HG02870 (cell line): ENCODE measurements at regions not wholly inside any gene's neighbourhood (a gene's known extent, or its start where the extent isn't known, plus 50 kb on each side); places are given as distances from the start of the nearest gene placed in this dataset.

Experiments
- ATAC-seq: cut with Tn5 transposase; IDR thresholded peaks from one replicate; pipeline ENCODE4 v1.9.1; 2021; ENCODE audit warnings: mild to moderate bottlenecking, moderate library complexity; ENCODE audit not compliant: unreplicated experiment

GRCh38 chr18:40985436-40985835 is 969.6 kb upstream of the PIK3C3 start:
- ATAC-seq, result no peak

GRCh38 chr18:40984856-40985255 is 970.2 kb upstream of the PIK3C3 start:
- ATAC-seq, result no peak

DNA sequence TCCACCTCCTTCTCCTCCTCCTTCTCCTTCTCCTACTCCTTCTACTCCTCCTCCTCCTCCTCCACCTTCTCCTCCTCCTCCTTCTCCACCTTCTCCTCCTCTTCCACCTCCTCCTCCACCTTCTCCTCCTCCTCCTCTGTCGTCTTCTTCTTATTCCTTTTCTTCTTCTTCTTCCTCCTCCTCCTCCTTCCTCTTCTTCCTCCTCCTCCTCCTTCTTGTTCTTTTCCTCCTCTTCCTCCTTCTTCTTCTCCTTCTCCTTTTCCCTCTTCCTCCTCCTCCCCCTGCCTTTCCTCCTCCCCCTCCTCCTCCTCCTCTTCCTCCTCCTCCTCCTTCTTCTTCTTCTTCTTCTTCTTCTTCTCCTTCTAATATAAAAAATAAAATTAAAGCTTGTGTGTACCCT is 971.2 kb upstream of the PIK3C3 start:
- no peak for ATAC-seq

DNA sequence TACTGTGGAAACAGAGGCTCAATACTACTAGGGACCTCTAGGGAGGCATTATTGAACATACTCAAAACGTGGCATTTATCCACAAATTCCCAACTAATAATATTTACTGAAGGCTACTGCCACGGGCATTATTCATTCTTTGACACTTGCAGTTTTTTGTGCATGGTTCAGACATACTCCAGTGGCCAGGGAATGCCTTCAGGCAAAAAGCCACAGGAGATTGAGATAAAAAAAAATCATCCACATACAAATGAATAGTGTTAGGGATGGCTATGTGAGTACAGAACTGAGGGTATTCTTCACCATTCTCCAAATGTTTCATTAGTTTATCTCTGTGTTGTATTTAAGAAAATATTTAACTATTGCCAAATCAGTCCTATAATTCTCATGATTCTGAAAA is 974.9 kb upstream of the PIK3C3 start:
- ATAC-seq, result no peak

- no peak for ATAC-seq
Measured at GRCh38 chr18:40976050-40976449, 979.0 kb upstream of the PIK3C3 start.

- no peak for ATAC-seq
Measured at GRCh38 chr18:40974448-40974847, 980.6 kb upstream of the PIK3C3 start.

GRCh38 chr18:40962784-40963183 is 992.2 kb upstream of the PIK3C3 start:
- ATAC-seq, result no peak

DNA sequence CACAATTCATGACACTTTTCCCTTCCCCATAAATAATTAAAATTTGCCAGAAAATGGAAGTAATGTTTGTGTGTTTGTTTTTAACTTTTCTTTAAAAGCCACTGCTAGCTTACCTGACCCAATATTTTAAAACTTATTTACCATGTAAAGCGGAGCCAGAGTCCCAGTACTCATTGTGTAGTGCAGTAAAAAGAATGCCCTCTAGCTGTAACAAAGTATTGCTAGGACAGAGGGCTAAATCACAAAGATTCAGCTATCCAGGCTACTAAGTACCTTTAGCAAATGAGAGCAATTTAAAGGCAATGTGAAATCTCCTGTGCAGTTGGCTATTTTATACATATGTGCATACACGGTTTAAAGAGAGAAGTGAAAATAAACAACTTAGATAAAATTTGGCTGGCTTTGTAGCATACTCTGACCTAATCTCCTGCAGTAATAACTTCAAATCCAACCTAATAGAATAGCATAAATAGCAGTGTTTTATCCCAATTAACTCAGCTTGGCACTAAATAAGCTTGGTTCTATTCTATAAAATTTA is 997.4 kb upstream of the PIK3C3 start:
- ATAC-seq, result no peak

DNA sequence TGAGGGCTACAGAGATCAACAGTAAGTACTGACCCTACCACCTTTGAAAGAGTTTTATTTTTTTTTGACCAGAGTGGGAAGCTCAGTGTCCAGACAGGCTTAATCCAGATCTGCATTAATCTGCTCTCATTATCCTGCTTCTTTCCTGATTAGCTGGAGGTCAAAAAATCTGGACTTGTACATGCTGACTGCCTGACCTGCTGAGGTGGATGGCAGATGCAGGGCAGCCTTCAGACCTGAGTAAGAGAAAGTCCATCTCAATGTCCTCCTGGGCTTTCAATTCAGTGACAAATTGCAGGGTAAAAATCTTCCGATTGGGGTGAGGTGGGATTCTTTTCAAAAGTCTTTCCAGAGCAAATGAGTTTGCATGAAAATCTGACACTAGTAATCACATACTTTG is 998.8 kb upstream of the PIK3C3 start:
- no peak for ATAC-seq

GRCh38 chr18:40955351-40955750 is 999.7 kb upstream of the PIK3C3 start:
- no peak for ATAC-seq

DNA sequence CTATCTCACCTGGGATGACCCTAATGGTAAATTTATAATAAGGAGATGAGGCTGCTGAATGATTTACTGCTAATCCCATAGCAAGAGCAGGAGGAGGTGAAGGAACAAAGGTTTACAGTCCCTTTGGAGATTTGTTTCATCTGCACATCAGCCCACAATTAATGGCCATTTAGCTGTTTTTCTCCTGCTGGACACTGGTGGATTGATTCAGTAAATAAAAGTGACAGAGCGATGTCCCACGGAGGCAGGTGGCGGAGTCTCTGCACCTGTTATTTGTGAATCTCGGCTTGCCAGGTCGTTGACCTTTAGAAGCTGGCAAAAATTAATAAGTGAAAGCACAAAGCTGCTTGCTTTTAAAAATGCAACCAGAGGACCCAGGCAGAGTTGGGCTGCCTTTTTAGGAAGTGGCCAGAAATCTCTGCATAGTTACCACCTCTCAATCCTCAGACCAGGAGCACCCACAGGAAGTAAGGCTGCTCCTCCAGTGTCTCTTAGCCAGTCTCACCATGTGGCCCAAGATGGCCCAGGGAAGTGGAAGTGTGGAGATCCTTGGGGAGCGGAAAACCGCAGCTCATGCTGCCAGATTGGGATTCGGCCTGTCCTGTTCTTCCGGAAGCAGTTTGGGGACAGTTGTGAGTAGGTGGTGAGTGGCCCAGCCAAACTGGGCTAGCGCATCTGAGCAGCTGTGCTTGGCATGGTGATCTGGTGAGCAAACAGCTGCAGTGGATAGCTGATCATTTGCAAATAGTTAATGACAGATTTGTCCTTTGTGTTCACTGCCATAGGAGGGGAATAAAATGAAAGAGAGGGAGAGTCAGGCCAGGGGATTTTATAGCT is 1005.7 kb upstream of the PIK3C3 start:
- no peak for ATAC-seq

- no peak for ATAC-seq
Measured at GRCh38 chr18:40944576-40944975, 1010.5 kb upstream of the PIK3C3 start.

- no peak for ATAC-seq
Measured at GRCh38 chr18:40939656-40940515, 1015.1 kb upstream of the PIK3C3 start.

- ATAC-seq, result no peak
Measured at GRCh38 chr18:40938615-40939014, 1016.4 kb upstream of the PIK3C3 start.

GRCh38 chr18:40937386-40937785 is 1017.6 kb upstream of the PIK3C3 start:
- no peak for ATAC-seq

DNA sequence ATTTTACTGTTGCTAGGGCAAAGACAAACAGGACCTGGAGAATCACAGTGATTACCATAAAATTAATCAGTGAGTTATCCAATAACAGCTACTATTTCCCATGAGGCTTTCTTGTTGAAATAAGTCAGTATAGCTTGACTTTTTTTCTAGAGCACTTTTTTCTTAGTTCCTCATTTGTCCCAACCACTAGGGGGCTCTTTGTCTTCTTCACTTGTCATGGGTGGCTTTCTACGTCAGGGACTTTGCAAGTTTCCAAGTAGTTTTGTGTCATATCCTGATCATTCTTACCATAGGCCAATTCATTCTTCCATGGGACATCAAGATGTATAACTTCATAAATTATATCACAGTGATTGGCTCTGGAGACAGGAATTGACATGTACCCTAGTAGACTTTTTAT is 1019.6 kb upstream of the PIK3C3 start:
- no peak for ATAC-seq

DNA sequence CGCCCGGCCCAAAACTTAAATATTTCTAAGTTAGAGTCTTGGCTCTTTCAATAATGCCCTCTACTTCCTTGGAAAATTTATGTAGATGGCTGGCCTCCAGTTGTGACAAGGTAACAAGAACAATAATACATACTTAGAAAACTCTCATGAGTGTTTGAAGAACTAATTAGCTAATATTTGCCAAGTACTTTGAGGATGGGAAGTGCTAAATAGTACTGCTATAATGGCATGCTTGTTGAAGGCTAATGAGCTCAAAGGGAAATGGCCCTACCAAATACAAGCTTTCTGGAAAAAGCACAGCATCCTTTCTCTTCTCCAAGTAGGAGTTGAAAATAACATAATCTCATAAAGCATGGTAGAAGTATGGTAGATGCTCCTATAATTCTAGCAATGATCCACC is 1022.2 kb upstream of the PIK3C3 start:
- ATAC-seq, result no peak

DNA sequence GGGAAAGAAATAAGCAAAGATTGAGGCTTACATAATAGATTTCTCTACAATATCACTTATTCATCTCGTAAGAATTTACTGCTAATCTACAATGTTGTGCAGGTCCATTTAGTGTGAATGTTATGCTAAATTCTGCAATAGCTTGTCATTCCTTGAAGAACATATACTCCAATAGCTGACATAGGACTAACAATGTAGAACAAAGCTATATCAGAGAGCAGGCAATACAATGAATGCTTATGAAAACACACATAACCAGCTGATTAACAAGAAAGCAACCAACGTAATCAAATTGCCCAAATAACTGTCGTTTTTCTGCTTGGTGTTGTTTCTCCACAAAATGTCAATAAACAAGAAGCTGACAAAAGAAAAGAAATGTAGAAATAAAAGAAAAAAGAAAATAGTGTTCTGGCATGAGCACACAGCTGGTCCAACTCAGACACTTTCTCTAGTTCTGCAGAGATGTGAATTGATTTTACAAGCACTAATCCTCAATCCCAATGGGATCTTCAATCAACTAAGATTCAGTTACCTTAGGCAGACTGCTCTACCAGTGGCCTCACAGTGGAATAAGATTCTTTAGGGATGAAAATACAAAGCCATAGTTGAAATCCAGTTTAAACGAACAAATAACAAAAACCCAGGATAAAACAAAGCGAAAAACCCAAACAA is 1024.7 kb upstream of the PIK3C3 start:
- no peak for ATAC-seq

DNA sequence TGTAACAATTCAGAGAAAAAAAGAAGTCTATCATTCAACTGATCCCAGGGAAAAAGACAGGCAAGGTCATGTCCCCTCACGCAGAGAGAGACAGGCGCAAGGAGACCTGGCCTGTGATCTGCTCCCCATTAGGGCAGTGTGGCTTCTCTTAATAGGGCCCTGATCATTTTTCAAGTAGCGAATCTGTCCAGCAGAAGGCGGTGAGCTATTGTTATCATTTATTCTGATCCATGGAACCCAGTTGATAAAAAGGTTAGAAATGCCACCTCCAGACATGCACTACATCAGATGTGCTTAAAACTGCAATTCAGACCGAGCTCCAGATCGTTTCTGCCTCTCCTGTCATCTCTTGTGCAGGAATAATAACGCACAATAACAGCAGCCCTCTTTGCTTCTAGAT is 1025.6 kb upstream of the PIK3C3 start:
- no peak for ATAC-seq

DNA sequence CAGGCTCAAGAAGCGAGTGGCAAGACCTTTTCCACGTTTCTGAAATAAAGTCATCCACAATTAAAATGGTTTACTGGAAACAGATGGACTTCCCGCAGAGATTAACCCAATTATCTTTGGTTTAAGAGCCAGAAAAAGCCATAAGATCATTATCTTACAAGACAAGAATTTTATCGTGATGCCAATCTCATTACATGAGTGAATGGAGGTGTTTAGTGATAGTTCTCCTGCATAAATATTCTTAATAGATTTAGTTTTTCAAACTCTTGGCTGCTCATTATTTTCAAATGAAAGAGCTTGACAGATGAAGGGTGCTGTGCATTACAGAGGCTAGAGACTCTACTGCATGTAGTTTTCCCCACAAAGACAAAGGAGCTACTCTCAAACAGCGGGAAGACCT is 1028.4 kb upstream of the PIK3C3 start:
- no peak for ATAC-seq

GRCh38 chr18:40925071-40925541 is 1029.9 kb upstream of the PIK3C3 start:
- no peak for ATAC-seq
